ENCODE measurements at regions not wholly inside any gene's neighbourhood (a gene's known extent, or its start where the extent isn't known, plus 50 kb on each side); places are given as distances from the start of the nearest gene placed in this dataset.

GRCh38 chr10:44668336-44668735, 242.8 kb upstream of the TMEM72 start:
- no peak for ATAC-seq
- no peak for TF ChIP-seq ZC3H10 (CRISPR knock-in tag; IDR thresholded peaks at IDR 0.05)
- no peak for TF ChIP-seq ZFP30 (CRISPR knock-in tag; IDR thresholded peaks at IDR 0.05)
- TF ChIP-seq GLIS3 (CRISPR knock-in tag; IDR thresholded peaks at IDR 0.05) = no peak
- TF ChIP-seq ARNTL (CRISPR knock-in tag; IDR thresholded peaks at IDR 0.05; ENCODE audit: borderline replicate concordance, low read depth) = no peak
- no peak for TF ChIP-seq RARB (CRISPR knock-in tag; IDR thresholded peaks at IDR 0.05)
- TF ChIP-seq SNAI2 (CRISPR knock-in tag; IDR thresholded peaks at IDR 0.05) = no peak
- TF ChIP-seq TCF4 (CRISPR knock-in tag; IDR thresholded peaks at IDR 0.05; ENCODE audit: borderline replicate concordance) = no peak
- TF ChIP-seq TSHZ2 (CRISPR knock-in tag; IDR thresholded peaks at IDR 0.05) = no peak
- no peak for TF ChIP-seq TOX (CRISPR knock-in tag; IDR thresholded peaks at IDR 0.05; ENCODE audit: borderline replicate concordance)
- no peak for TF ChIP-seq ESRRG (CRISPR knock-in tag; IDR thresholded peaks at IDR 0.05)
- TF ChIP-seq PPARA (CRISPR knock-in tag; IDR thresholded peaks at IDR 0.05; ENCODE audit: borderline replicate concordance) = no peak
- no peak for TF ChIP-seq CSDC2 (CRISPR knock-in tag; IDR thresholded peaks at IDR 0.05)
- TF ChIP-seq ZFP3 (CRISPR knock-in tag; IDR thresholded peaks at IDR 0.05) = no peak
- TF ChIP-seq, protein P1, sequence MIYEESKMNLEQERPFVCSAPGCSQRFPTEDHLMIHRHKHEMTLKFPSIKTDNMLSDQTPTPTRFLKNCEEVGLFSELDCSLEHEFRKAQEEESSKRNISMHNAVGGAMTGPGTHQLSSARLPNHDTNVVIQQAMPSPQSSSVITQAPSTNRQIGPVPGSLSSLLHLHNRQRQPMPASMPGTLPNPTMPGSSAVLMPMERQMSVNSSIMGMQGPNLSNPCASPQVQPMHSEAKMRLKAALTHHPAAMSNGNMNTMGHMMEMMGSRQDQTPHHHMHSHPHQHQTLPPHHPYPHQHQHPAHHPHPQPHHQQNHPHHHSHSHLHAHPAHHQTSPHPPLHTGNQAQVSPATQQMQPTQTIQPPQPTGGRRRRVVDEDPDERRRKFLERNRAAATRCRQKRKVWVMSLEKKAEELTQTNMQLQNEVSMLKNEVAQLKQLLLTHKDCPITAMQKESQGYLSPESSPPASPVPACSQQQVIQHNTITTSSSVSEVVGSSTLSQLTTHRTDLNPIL (CRISPR knock-in tag; IDR thresholded peaks at IDR 0.05; ENCODE audit: low read depth) = no peak

- no peak for ATAC-seq
- no peak for TF ChIP-seq ARNTL (CRISPR knock-in tag; IDR thresholded peaks at IDR 0.05; ENCODE audit: borderline replicate concordance, low read depth)
- no peak for TF ChIP-seq GLIS3 (CRISPR knock-in tag; IDR thresholded peaks at IDR 0.05)
- TF ChIP-seq TOX (CRISPR knock-in tag; IDR thresholded peaks at IDR 0.05; ENCODE audit: borderline replicate concordance) = no peak
- no peak for TF ChIP-seq ZNF8 (CRISPR knock-in tag; IDR thresholded peaks at IDR 0.05)
- no peak for TF ChIP-seq SNAI2 (CRISPR knock-in tag; IDR thresholded peaks at IDR 0.05)
- TF ChIP-seq, protein P2, sequence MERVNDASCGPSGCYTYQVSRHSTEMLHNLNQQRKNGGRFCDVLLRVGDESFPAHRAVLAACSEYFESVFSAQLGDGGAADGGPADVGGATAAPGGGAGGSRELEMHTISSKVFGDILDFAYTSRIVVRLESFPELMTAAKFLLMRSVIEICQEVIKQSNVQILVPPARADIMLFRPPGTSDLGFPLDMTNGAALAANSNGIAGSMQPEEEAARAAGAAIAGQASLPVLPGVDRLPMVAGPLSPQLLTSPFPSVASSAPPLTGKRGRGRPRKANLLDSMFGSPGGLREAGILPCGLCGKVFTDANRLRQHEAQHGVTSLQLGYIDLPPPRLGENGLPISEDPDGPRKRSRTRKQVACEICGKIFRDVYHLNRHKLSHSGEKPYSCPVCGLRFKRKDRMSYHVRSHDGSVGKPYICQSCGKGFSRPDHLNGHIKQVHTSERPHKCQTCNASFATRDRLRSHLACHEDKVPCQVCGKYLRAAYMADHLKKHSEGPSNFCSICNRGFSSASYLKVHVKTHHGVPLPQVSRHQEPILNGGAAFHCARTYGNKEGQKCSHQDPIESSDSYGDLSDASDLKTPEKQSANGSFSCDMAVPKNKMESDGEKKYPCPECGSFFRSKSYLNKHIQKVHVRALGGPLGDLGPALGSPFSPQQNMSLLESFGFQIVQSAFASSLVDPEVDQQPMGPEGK (CRISPR knock-in tag; IDR thresholded peaks at IDR 0.05; ENCODE audit: borderline replicate concordance) = no peak
- TF ChIP-seq, protein P1 (CRISPR knock-in tag; IDR thresholded peaks at IDR 0.05; ENCODE audit: low read depth) = no peak
- TF ChIP-seq, protein P3, sequence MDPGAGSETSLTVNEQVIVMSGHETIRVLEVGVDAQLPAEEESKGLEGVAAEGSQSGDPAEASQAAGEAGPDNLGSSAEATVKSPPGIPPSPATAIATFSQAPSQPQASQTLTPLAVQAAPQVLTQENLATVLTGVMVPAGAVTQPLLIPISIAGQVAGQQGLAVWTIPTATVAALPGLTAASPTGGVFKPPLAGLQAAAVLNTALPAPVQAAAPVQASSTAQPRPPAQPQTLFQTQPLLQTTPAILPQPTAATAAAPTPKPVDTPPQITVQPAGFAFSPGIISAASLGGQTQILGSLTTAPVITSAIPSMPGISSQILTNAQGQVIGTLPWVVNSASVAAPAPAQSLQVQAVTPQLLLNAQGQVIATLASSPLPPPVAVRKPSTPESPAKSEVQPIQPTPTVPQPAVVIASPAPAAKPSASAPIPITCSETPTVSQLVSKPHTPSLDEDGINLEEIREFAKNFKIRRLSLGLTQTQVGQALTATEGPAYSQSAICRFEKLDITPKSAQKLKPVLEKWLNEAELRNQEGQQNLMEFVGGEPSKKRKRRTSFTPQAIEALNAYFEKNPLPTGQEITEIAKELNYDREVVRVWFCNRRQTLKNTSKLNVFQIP (CRISPR knock-in tag; IDR thresholded peaks at IDR 0.05; ENCODE audit: borderline replicate concordance, low read depth) = no peak
- no peak for TF ChIP-seq ZFP30 (CRISPR knock-in tag; IDR thresholded peaks at IDR 0.05)
- TF ChIP-seq ISL1 (CRISPR knock-in tag; IDR thresholded peaks at IDR 0.05) = no peak
- TF ChIP-seq CSDC2 (CRISPR knock-in tag; IDR thresholded peaks at IDR 0.05) = no peak
- TF ChIP-seq TSHZ2 (CRISPR knock-in tag; IDR thresholded peaks at IDR 0.05) = no peak
- no peak for TF ChIP-seq BACH2 (CRISPR knock-in tag; IDR thresholded peaks at IDR 0.05; ENCODE audit: borderline replicate concordance)
- TF ChIP-seq ESRRG (CRISPR knock-in tag; IDR thresholded peaks at IDR 0.05) = no peak
- no peak for TF ChIP-seq PPARA (CRISPR knock-in tag; IDR thresholded peaks at IDR 0.05; ENCODE audit: borderline replicate concordance)
These were observed 239.8 kb upstream of the TMEM72 start for GRCh38 chr10:44671319-44671718.

All from SK-N-SH treated with all-trans-retinoic acid at 6 μM for 48 hours (cell line).